ENCODE measurements at regions not wholly inside any gene's neighbourhood (a gene's known extent, or its start where the extent isn't known, plus 50 kb on each side); places are given as distances from the start of the nearest gene placed in this dataset.

- TF ChIP-seq POLR2A (IDR thresholded peaks at IDR 0.05) = no peak
- TF ChIP-seq, protein P1, sequence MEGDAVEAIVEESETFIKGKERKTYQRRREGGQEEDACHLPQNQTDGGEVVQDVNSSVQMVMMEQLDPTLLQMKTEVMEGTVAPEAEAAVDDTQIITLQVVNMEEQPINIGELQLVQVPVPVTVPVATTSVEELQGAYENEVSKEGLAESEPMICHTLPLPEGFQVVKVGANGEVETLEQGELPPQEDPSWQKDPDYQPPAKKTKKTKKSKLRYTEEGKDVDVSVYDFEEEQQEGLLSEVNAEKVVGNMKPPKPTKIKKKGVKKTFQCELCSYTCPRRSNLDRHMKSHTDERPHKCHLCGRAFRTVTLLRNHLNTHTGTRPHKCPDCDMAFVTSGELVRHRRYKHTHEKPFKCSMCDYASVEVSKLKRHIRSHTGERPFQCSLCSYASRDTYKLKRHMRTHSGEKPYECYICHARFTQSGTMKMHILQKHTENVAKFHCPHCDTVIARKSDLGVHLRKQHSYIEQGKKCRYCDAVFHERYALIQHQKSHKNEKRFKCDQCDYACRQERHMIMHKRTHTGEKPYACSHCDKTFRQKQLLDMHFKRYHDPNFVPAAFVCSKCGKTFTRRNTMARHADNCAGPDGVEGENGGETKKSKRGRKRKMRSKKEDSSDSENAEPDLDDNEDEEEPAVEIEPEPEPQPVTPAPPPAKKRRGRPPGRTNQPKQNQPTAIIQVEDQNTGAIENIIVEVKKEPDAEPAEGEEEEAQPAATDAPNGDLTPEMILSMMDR (IDR thresholded peaks at IDR 0.05) = no peak
These were observed 89.7 kb upstream of the NAMPT start for GRCh38 chr7:106374437-106374836.
